HG02840 (cell line): ENCODE measurements at regions not wholly inside any gene's neighbourhood (a gene's known extent, or its start where the extent isn't known, plus 50 kb on each side); places are given as distances from the start of the nearest gene placed in this dataset.

Source experiments
- ATAC-seq: cut with Tn5 transposase; IDR thresholded peaks from one replicate; pipeline ENCODE4 v1.9.1; 2021; ENCODE audit warnings: mild to moderate bottlenecking, moderate library complexity, moderate number of reproducible peaks; ENCODE audit not compliant: unreplicated experiment, low FRiP score

GRCh38 chr5:8034852-8035251 lies 165.9 kb downstream of the MTRR start:
- ATAC-seq, result no peak

GRCh38 chr5:8048920-8049319 lies 180.0 kb downstream of the MTRR start:
- ATAC-seq, result no peak

DNA sequence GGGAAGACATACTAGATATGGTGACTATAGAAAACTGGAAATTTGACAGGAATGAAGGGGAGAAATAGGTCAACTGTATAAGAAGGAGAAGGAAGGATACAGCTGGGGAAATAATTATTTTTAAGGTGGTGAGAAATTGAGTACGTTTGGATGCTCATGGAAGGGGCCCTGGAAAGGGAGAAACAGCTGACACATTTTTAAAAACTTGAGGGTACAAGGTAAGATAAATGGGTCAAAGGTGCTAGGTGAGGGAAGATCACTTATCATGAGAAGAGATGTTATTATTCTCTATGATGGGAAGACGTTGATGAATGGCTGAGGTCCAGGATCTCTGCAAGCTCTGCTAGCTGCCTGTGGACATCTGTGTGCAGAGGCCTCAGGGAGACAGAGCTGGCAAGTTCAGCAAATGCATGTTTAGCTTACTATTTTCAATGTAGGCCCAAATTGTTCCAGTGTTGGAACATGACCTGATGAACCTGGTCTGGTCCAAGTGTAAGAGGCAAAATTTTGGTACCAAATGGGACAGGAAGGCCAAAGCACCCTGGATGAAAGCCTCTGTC lies 181.7 kb downstream of the MTRR start:
- no peak for ATAC-seq

- ATAC-seq, result no peak
These were observed 184.3 kb downstream of the MTRR start for GRCh38 chr5:8053270-8053669.

- no peak for ATAC-seq
These were observed 188.8 kb downstream of the MTRR start for GRCh38 chr5:8057769-8058168.

DNA sequence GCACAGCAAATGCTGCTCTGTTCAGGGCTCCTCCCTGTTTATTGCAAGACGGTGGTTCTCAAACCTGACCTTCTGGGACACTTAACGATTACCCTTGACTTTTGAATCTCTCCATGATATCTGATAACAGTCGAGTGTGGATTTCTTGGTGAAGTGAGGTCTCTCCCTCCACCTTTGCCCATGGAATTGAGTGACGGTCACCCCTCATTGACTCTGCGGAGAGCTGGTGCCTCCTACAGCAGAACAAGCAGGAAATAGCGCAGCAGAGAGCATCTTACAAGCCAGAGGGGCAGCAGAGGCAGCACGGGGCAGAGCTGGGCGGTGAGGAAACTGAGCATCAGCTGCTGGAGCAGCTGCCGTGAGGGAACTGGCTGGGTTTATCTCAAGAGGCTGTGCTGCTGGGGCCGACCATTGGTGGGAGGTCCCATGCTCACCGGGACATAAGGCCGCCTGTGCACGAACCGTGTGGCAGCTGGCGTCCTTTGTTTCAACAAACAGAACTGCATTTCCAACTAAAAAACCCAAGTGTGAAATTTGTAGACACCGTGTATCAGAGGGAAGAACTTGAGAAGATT lies 189.8 kb downstream of the MTRR start:
- ATAC-seq, result no peak

- ATAC-seq, result no peak
These were observed 190.4 kb downstream of the MTRR start for GRCh38 chr5:8059337-8059736.

DNA sequence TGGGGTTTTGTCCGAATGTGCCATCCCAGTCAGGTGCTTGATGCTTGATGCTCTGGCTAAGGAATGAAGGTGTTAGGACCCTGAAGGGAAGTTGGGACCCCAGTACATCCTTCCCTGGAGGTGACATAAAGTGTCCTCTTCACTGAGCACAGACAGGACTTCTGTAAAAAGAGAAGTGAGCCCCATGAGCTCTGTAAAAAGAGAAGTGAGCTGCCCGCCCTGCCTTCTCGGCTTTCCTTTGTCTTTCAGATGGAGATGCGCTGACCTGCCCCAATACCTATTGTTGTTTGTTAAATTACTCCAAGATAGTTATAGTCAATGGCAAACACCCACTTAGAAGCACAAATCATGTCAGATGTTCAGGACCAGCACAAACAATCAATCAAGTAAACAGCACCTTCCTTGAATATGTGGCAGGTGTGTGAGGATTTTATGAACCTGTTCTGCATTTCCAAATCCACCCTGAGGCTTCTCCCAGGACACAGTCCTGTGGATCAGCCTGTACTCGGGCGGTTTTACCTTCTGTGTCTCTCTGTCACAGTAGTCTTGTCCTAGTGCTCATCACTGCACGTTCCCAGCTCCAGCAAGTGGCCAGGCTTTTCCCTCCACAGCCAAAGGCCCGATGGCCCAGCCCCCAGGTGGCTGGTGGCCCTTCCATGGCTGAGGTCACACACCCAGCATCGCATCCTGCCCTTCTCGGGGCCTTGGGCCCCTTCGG lies 191.4 kb downstream of the MTRR start:
- ATAC-seq, result no peak

DNA sequence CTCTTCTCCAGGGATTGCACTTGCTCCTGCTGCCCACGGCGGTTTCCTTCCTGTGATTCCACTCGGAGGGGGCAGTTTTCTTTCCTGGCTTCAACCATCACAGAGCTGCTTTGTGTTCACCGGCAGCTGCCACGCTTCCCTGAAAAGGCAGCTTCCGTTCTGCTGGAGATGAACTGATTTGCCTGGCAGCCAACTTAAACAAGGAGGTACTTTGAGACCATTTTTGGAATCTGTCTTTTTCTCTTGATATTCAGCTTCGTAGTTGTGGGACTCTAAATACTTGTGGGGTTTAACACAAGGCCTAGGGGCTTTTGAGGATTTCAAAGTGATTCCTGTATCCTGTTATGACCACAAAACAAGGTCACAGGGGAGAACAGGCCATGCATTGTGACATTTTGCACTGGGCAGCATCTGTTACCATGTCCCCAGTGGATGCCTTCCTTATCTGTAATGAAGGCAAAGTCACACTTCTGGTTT lies 192.0 kb downstream of the MTRR start:
- no peak for ATAC-seq

GRCh38 chr5:8062521-8062920 lies 193.6 kb downstream of the MTRR start:
- ATAC-seq, result no peak

GRCh38 chr5:8068078-8068477 lies 199.1 kb downstream of the MTRR start:
- ATAC-seq, result no peak

DNA sequence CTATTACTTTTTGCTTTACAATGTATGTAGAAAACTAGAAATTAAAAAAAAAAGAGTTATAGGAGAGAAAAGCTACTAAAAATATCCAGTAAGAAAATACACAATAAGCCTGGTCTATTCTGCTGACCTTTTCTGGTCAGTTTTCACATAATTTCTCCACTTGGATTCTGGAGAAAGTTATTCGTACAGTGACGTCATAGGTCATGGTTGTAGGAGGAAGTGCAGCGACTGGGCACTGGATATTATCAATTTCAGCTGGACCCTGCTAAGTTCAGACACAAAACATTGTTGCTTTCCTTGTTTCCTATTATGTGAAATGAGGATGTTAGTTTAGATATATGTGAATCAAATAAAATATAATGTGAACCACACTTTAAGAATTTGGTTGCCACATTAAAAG lies 201.2 kb downstream of the MTRR start:
- no peak for ATAC-seq

DNA sequence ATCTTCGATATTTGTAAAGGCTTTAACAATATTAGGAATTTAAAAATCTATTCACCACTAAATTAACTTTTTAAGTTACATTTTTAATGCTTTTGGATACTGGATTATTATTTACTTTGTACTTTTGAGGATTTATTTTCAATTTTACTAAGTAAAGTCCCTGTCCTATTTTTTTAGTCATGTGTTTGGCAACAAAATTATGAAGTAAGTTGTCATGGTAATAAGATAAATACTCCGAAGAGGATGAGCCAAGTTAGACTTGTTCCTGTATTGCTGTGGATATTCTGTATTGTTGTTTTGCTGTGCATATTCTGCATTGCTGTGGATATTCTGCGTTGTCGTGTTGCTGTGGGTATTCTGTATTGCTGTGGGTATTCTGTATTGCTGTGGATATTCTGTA lies 210.1 kb downstream of the MTRR start:
- ATAC-seq, result no peak

DNA sequence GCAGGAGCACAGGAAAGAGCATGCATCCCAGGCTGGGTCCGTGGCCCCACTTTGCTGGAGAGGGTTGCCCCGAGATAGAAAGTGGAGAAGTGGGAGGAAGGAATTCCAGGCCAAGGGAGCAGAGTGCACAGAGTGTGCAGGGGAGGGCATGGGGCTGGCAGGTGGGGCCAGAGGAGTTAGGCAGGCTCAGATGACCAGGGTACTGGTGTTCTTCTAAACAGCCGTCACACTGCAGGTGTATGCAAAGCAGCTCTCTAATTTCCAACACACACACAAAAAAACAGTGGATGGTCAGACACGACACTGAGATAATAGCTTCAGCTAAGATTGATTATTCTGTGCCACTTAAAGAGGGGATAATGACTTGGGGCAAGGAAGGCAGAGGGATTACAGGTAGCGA lies 212.2 kb downstream of the MTRR start:
- no peak for ATAC-seq

DNA sequence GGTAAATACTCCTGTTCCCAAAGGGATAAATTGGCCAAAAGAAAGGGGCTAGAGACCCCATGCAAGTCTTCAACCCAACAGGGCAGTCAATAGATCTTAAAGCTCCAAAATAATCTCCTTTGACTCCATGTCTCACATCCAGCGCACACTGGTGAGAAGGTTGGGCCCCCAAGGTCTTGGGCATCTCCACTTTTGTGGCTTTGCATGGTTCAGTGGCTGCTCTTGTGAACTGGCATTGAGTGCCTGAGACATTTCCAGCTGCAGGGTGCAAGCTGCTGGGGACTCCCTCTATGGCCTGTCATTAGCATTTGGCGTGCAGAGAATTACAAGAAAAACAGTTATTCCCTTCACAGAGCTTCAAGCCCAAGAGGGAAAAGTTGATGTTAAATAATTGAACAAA lies 224.7 kb downstream of the MTRR start:
- ATAC-seq, result no peak

- no peak for ATAC-seq
These were observed 225.4 kb downstream of the MTRR start for GRCh38 chr5:8094304-8094703.

DNA sequence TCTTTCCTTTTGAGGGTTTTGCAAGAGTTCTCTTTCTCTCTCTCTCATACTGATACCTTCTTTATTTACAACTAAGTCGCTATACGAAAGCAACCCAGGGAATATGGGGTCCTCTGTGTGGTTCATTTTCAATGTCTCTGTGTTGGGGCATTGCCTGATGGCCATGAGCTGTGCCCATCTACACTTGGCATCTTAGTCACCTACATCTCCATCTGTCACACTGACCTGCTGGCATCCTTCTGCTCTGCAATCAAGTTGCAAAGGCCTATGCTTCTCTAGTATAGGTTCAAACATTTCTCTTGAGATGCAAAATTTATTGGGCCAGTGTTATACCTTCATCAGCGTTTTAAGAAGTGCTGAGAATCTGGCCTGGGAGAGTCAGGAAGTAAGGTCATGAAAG lies 228.2 kb downstream of the MTRR start:
- ATAC-seq, result no peak

GRCh38 chr5:8098081-8098480 lies 229.1 kb downstream of the MTRR start:
- ATAC-seq, result no peak

GRCh38 chr5:8102714-8103113 lies 233.8 kb downstream of the MTRR start:
- no peak for ATAC-seq

- no peak for ATAC-seq
These were observed 245.8 kb downstream of the MTRR start for GRCh38 chr5:8114597-8115266.

DNA sequence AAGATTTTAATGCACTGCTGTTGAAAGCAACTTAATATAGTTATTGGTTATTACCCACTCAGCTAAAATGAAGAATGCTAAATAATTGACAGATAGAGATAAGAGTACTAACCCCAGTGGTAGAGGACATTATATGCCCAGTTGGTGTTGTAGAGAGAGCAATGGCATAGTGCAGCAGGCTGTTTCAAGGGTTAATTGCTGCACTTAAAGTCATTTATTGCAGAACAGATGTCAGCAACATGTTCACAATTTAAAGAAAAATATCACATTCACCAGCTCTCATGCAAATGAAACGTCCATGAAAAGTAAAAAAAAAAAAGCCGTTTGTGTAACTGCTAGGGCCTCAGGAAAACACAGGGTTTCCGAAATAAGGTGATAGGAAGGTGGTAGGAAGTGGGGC lies 254.6 kb downstream of the MTRR start:
- no peak for ATAC-seq

DNA sequence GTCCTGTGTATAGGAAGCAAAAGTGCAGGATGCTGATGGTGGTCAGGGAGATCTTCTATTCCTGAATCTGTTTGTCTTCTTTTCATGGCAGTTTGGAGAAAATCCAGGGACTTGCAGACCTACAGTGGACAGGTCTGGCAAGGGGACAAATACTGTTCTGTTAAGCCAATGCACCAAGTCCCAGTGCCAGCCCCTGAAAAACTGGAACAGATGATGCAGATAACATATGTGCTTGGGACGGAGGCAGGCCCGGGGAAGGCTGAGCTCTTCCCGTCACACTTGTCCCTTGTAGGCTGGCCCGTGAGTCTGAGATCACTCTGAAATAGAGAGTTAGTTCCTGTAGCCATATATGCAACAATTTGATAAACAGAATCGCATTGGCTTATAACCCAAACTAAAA lies 265.7 kb downstream of the MTRR start:
- ATAC-seq, result no peak
